ENCODE measurements at regions not wholly inside any gene's neighbourhood (a gene's known extent, or its start where the extent isn't known, plus 50 kb on each side); places are given as distances from the start of the nearest gene placed in this dataset.

DNA sequence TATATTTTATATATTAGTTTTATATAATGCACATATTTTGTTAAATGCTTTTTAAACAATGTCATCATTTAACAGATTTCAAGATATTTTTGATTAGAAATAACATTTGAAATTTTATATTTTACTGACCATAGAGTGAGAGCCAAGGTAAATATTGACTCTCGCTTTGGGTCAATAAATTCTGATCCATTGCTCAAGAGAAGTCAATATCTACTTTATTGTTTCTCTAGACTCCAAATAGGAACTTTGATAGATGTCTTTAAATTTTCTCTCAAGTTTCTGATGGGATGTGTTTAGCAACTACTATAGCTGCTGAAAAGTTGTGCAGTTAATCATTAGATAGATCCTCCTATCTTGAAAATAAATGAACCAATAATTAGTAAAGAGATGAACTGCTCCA lies 61.4 kb upstream of the ATXN7L3B start:
- H3K4me1 ChIP-seq (ENCODE audit: low read length): no peaks in the 10 kb centered on the region
- no peaks in the 10 kb centered on the region for H3K9me2 ChIP-seq (replicated peaks; ENCODE audit: insufficient read depth, low read length)
- H3K4me2 ChIP-seq (ENCODE audit: low read depth, low read length): no peak overlapping the region
- TF ChIP-seq, protein P1, sequence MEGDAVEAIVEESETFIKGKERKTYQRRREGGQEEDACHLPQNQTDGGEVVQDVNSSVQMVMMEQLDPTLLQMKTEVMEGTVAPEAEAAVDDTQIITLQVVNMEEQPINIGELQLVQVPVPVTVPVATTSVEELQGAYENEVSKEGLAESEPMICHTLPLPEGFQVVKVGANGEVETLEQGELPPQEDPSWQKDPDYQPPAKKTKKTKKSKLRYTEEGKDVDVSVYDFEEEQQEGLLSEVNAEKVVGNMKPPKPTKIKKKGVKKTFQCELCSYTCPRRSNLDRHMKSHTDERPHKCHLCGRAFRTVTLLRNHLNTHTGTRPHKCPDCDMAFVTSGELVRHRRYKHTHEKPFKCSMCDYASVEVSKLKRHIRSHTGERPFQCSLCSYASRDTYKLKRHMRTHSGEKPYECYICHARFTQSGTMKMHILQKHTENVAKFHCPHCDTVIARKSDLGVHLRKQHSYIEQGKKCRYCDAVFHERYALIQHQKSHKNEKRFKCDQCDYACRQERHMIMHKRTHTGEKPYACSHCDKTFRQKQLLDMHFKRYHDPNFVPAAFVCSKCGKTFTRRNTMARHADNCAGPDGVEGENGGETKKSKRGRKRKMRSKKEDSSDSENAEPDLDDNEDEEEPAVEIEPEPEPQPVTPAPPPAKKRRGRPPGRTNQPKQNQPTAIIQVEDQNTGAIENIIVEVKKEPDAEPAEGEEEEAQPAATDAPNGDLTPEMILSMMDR (IDR thresholded peaks at IDR 0.05; ENCODE audit: low read length): no peak
- TF ChIP-seq EZH2 (optimal IDR thresholded peaks at IDR 0.05; ENCODE audit: low read depth, low read length) (no peak), EZH2phosphoT487 (IDR thresholded peaks at IDR 0.05; ENCODE audit: low read length) (no peak)
- no peaks in the 10 kb centered on the region for H3F3A ChIP-seq (ENCODE audit: insufficient read depth, low read length)
- DNase-seq: no peak
- no peak overlapping the region for H3K4me3 ChIP-seq (ENCODE audit: low read length)
- H3K36me3 ChIP-seq (replicated peaks; ENCODE audit: insufficient read depth, low read length): no peaks in the 10 kb centered on the region
- H3K27me3 ChIP-seq (replicated peaks; ENCODE audit: insufficient read depth, low read length): no peaks in the 10 kb centered on the region
- no peaks in the 10 kb centered on the region for H4K20me1 ChIP-seq (ENCODE audit: insufficient read depth, low read length)
- no peaks in the 10 kb centered on the region for H3K9me3 ChIP-seq (replicated peaks; ENCODE audit: insufficient read depth, low read length)
- H3K79me2 ChIP-seq (ENCODE audit: low read length): no peaks in the 10 kb centered on the region
- no peak overlapping the region for H3K27ac ChIP-seq (ENCODE audit: low read length)
- H3K9ac ChIP-seq (ENCODE audit: low read length): no peak overlapping the region
- H2AFZ ChIP-seq (ENCODE audit: low read length): no peak overlapping the region

GRCh38 chr12:74481078-74481477 lies 56.6 kb upstream of the ATXN7L3B start:
- Histone ChIP-seq H3K9me3 (replicated peaks; ENCODE audit: insufficient read depth, low read length) (no peaks in the 10 kb centered on the region), H2AFZ (ENCODE audit: low read length) (no peak overlapping the region), H3K9ac (ENCODE audit: low read length) (no peak overlapping the region), H4K20me1 (ENCODE audit: insufficient read depth, low read length) (no peaks in the 10 kb centered on the region), H3F3A (ENCODE audit: insufficient read depth, low read length) (no peaks in the 10 kb centered on the region), H3K79me2 (ENCODE audit: low read length) (no peaks in the 10 kb centered on the region), H3K4me2 (ENCODE audit: low read depth, low read length) (no peak overlapping the region), H3K9me2 (replicated peaks; ENCODE audit: insufficient read depth, low read length) (no peaks in the 10 kb centered on the region), H3K27ac (ENCODE audit: low read length) (no peak overlapping the region), H3K36me3 (replicated peaks; ENCODE audit: insufficient read depth, low read length) (no peaks in the 10 kb centered on the region), H3K27me3 (replicated peaks; ENCODE audit: insufficient read depth, low read length) (no peaks in the 10 kb centered on the region), H3K4me3 (ENCODE audit: low read length) (no peak overlapping the region), H3K4me1 (ENCODE audit: low read length) (no peaks in the 10 kb centered on the region)
- no peak for TF ChIP-seq EZH2phosphoT487 (IDR thresholded peaks at IDR 0.05; ENCODE audit: low read length)
- TF ChIP-seq, protein P1 (IDR thresholded peaks at IDR 0.05; ENCODE audit: low read length): no peak
- TF ChIP-seq EZH2 (optimal IDR thresholded peaks at IDR 0.05; ENCODE audit: low read depth, low read length): no peak
- no peak for DNase-seq

DNA sequence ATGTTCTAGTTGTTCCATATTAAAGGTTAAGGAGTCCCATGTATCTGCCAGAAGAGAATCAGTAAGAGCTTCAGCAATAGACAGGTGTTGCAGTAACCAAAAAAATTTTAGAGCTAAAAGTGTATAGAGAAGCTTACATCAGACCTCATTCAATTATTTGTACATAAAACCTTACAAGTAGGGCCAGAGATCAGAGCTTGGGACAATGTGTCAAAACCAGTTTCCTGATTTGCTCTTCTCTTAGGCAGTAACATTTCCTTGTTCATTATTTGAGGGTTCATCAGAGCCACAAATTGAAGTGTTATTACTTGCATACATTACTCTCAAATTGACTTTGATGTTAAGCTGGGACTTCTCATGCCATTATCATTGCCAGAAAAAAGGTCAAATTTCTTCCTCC lies 55.5 kb upstream of the ATXN7L3B start:
- no peak overlapping the region for H2AFZ ChIP-seq (ENCODE audit: low read length)
- H3K4me3 ChIP-seq (ENCODE audit: low read length): no peak overlapping the region
- H4K20me1 ChIP-seq (ENCODE audit: insufficient read depth, low read length): no peaks in the 10 kb centered on the region
- H3F3A ChIP-seq (ENCODE audit: insufficient read depth, low read length): no peaks in the 10 kb centered on the region
- H3K79me2 ChIP-seq (ENCODE audit: low read length): no peaks in the 10 kb centered on the region
- no peak for DNase-seq
- H3K4me1 ChIP-seq (ENCODE audit: low read length): no peaks in the 10 kb centered on the region
- no peaks in the 10 kb centered on the region for H3K9me2 ChIP-seq (replicated peaks; ENCODE audit: insufficient read depth, low read length)
- TF ChIP-seq, protein P1 (IDR thresholded peaks at IDR 0.05; ENCODE audit: low read length): no peak
- no peak for TF ChIP-seq EZH2phosphoT487 (IDR thresholded peaks at IDR 0.05; ENCODE audit: low read length)
- no peak for TF ChIP-seq EZH2 (optimal IDR thresholded peaks at IDR 0.05; ENCODE audit: low read depth, low read length)
- no peaks in the 10 kb centered on the region for H3K36me3 ChIP-seq (replicated peaks; ENCODE audit: insufficient read depth, low read length)
- H3K27ac ChIP-seq (ENCODE audit: low read length): no peak overlapping the region
- H3K9me3 ChIP-seq (replicated peaks; ENCODE audit: insufficient read depth, low read length): no peaks in the 10 kb centered on the region
- H3K9ac ChIP-seq (ENCODE audit: low read length): no peak overlapping the region
- no peak overlapping the region for H3K4me2 ChIP-seq (ENCODE audit: low read depth, low read length)
- no peaks in the 10 kb centered on the region for H3K27me3 ChIP-seq (replicated peaks; ENCODE audit: insufficient read depth, low read length)

Measured in MM.1S (cell line).